Gastroesophageal sphincter (tissue), 3 donors: ENCODE measurements at regions not wholly inside any gene's neighbourhood (a gene's known extent, or its start where the extent isn't known, plus 50 kb on each side); places are given as distances from the start of the nearest gene placed in this dataset.

ENCODE experiments used
- CTCF ChIP-seq, 4 experiments: fragments of 200-600 bp in 2 of 4; fragments of 450-650 bp in 2 of 4; sonication (generic) in 1 of 4; IDR thresholded peaks; one replicate each; pipeline ENCODE4 v1.5.1; 2017 to 2019; ENCODE audit warnings: antibody characterized with exemption in 4 of 4, mild to moderate bottlenecking in 2 of 4, moderate library complexity in 2 of 4
- POLR2A ChIP-seq, 2 donors: fragments of 450-650 bp; IDR thresholded peaks; one replicate each; pipeline ENCODE4 v1.6.1; 2017; ENCODE audit warnings: antibody characterized with exemption in 2 of 2, mild to moderate bottlenecking in 2 of 2, moderate library complexity in 1 of 2
- POLR2AphosphoS5 ChIP-seq: sonication (generic); formaldehyde crosslinking; IDR thresholded peaks from one replicate; pipeline ENCODE4 v1.6.1; 2017; ENCODE audit warnings: antibody characterized with exemption

- TF ChIP-seq CTCF (IDR thresholded peaks at IDR 0.05), result no peak
- TF ChIP-seq POLR2A (IDR thresholded peaks at IDR 0.05), result no peak
- TF ChIP-seq POLR2AphosphoS5, result no peak
These were observed 105.7 kb upstream of the C10orf90 start for GRCh38 chr10:126776168-126776567.
